A549 (cell line): ENCODE measurements at regions not wholly inside any gene's neighbourhood (a gene's known extent, or its start where the extent isn't known, plus 50 kb on each side); places are given as distances from the start of the nearest gene placed in this dataset.
"Not testable (repeated sequence)": the region's sequence is repeated elsewhere in the genome, so short reads cannot be mapped to it uniquely, and the experiment has no call there.

Source experiments
- CEBPB ChIP-seq, 2 experiments: fragments of >200 bp in 1 of 2; sonication (Bioruptor Twin) in 1 of 2; formaldehyde crosslinking in 1 of 2; IDR thresholded peaks; 2 replicates each; pipeline ENCODE4 v1.6.1; 2012 to 2016
- ESRRA ChIP-seq: fragments of 150-350 bp; IDR thresholded peaks from 2 replicates; pipeline ENCODE4 v1.6.1; 2014; ENCODE audit warnings: mild to moderate bottlenecking, low read length, borderline replicate concordance
- HDAC2 ChIP-seq: fragments of 200-600 bp; sonication (generic); IDR thresholded peaks from 2 replicates; pipeline ENCODE4 v1.6.1; 2016
- JUN ChIP-seq, 2 experiments: fragments of >200 bp; sonication (Bioruptor Twin); formaldehyde crosslinking; IDR thresholded peaks; 2 replicates in 1 of 2; 3 replicates in 1 of 2; pipeline ENCODE4 v1.6.1; 2016 to 2017
- JUNB ChIP-seq: fragments of >200 bp; sonication (Bioruptor Twin); formaldehyde crosslinking; IDR thresholded peaks from 2 replicates; pipeline ENCODE4 v1.6.1; 2016
- MAFK ChIP-seq: fragments of 450-650 bp; IDR thresholded peaks from 2 replicates; pipeline ENCODE4 v1.6.1; 2014; ENCODE audit not compliant: partially characterized antibody
- MAX ChIP-seq: IDR thresholded peaks from 2 replicates; pipeline ENCODE4 v1.6.1; 2012
- MYC ChIP-seq: IDR thresholded peaks from 2 replicates; pipeline ENCODE4 v1.6.1; 2012; ENCODE audit warnings: mild to moderate bottlenecking, inconsistent platforms, low read length, improper control_type of control experiment, borderline replicate concordance
- PHF8 ChIP-seq: fragments of 200-600 bp; sonication (generic); IDR thresholded peaks from 2 replicates; pipeline ENCODE4 v1.6.1; 2016; ENCODE audit warnings: low read depth, mild to moderate bottlenecking, antibody characterized with exemption, moderate library complexity, borderline replicate concordance
- POLR2A ChIP-seq: IDR thresholded peaks from 2 replicates; pipeline ENCODE4 v1.6.1; 2012; ENCODE audit warnings: mild to moderate bottlenecking, low read length
- REST ChIP-seq: fragments of 200-600 bp; sonication (generic); IDR thresholded peaks from 2 replicates; pipeline ENCODE4 v1.6.1; 2016; ENCODE audit warnings: antibody characterized with exemption, mild to moderate bottlenecking, moderate library complexity
- RFX5 ChIP-seq: fragments of 450-650 bp; IDR thresholded peaks from 2 replicates; pipeline ENCODE4 v1.7.1; 2014; ENCODE audit warnings: antibody characterized with exemption, mild to moderate bottlenecking, moderate library complexity
- SREBF2 ChIP-seq: fragments of 450-650 bp; IDR thresholded peaks from 2 replicates; pipeline ENCODE4 v1.6.1; 2014; ENCODE audit warnings: mild to moderate bottlenecking, moderate library complexity
- TF ChIP-seq, protein P1 (sequence below): fragments of >200 bp; sonication (Bioruptor Twin); formaldehyde crosslinking; IDR thresholded peaks from 3 replicates; pipeline ENCODE4 v1.5.1; 2016

GRCh38 chrY:6544757-6545083, 298.7 kb downstream of the TSPY2 start:
- not testable (repeated sequence) for TF ChIP-seq SREBF2; HDAC2; REST; POLR2A; MAFK; MYC; JUNB; JUN (IDR thresholded peaks at IDR 0.05); ESRRA; RFX5; PHF8; MAX; CEBPB (IDR thresholded peaks at IDR 0.05)
- TF ChIP-seq, protein P1, sequence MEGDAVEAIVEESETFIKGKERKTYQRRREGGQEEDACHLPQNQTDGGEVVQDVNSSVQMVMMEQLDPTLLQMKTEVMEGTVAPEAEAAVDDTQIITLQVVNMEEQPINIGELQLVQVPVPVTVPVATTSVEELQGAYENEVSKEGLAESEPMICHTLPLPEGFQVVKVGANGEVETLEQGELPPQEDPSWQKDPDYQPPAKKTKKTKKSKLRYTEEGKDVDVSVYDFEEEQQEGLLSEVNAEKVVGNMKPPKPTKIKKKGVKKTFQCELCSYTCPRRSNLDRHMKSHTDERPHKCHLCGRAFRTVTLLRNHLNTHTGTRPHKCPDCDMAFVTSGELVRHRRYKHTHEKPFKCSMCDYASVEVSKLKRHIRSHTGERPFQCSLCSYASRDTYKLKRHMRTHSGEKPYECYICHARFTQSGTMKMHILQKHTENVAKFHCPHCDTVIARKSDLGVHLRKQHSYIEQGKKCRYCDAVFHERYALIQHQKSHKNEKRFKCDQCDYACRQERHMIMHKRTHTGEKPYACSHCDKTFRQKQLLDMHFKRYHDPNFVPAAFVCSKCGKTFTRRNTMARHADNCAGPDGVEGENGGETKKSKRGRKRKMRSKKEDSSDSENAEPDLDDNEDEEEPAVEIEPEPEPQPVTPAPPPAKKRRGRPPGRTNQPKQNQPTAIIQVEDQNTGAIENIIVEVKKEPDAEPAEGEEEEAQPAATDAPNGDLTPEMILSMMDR: not testable (repeated sequence)
